GM21526 (cell line): ENCODE measurements at regions not wholly inside any gene's neighbourhood (a gene's known extent, or its start where the extent isn't known, plus 50 kb on each side); places are given as distances from the start of the nearest gene placed in this dataset.

ENCODE experiments used
- ATAC-seq: cut with Tn5 transposase; IDR thresholded peaks from one replicate; pipeline ENCODE4 v1.9.1; 2021; ENCODE audit warnings: moderate library complexity; ENCODE audit not compliant: unreplicated experiment, low FRiP score

- ATAC-seq: no peak
Observed at GRCh38 chr3:135310317-135310716, 515.3 kb downstream of the EPHB1 start.

GRCh38 chr3:135311699-135312098 lies 516.6 kb downstream of the EPHB1 start:
- no peak for ATAC-seq

- no peak for ATAC-seq
Observed at GRCh38 chr3:135314237-135314636, 519.2 kb downstream of the EPHB1 start.

GRCh38 chr3:135324301-135324700 lies 529.2 kb downstream of the EPHB1 start:
- ATAC-seq: no peak

- ATAC-seq: no peak
Observed at GRCh38 chr3:135325096-135325495, 530.0 kb downstream of the EPHB1 start.

GRCh38 chr3:135325726-135326235 lies 530.7 kb downstream of the EPHB1 start:
- ATAC-seq: no peak

GRCh38 chr3:135326851-135327250 lies 531.8 kb downstream of the EPHB1 start:
- no peak for ATAC-seq

GRCh38 chr3:135328036-135328435 lies 533.0 kb downstream of the EPHB1 start:
- no peak for ATAC-seq

- ATAC-seq: no peak
Observed at GRCh38 chr3:135329479-135329878, 534.4 kb downstream of the EPHB1 start.

GRCh38 chr3:135337192-135337591 lies 542.1 kb downstream of the EPHB1 start:
- no peak for ATAC-seq

- ATAC-seq: no peak
Observed at GRCh38 chr3:135348690-135349089, 553.6 kb downstream of the EPHB1 start.

GRCh38 chr3:135349254-135349948 lies 554.3 kb downstream of the EPHB1 start:
- ATAC-seq: no peak

GRCh38 chr3:135352213-135352612 lies 557.2 kb downstream of the EPHB1 start:
- no peak for ATAC-seq

GRCh38 chr3:135362889-135363288 lies 567.8 kb downstream of the EPHB1 start:
- ATAC-seq: no peak

- no peak for ATAC-seq
Observed at GRCh38 chr3:135364676-135365075, 569.6 kb downstream of the EPHB1 start.

GRCh38 chr3:135366816-135367215 lies 571.8 kb downstream of the EPHB1 start:
- no peak for ATAC-seq

- no peak for ATAC-seq
Observed at GRCh38 chr3:135368316-135368715, 573.3 kb downstream of the EPHB1 start.

GRCh38 chr3:135368781-135369180 lies 573.7 kb downstream of the EPHB1 start:
- ATAC-seq: no peak

- no peak for ATAC-seq
Observed at GRCh38 chr3:135374571-135374970, 579.5 kb downstream of the EPHB1 start.

GRCh38 chr3:135382188-135382587 lies 583.3 kb upstream of the PPP2R3A start:
- no peak for ATAC-seq

GRCh38 chr3:135382621-135383020 lies 582.9 kb upstream of the PPP2R3A start:
- ATAC-seq: no peak

GRCh38 chr3:135383301-135383700 lies 582.2 kb upstream of the PPP2R3A start:
- ATAC-seq: no peak

GRCh38 chr3:135392151-135392550 lies 573.4 kb upstream of the PPP2R3A start:
- ATAC-seq: no peak
